ENCODE measurements at regions not wholly inside any gene's neighbourhood (a gene's known extent, or its start where the extent isn't known, plus 50 kb on each side); places are given as distances from the start of the nearest gene placed in this dataset.
"Not testable (repeated sequence)": the region's sequence is repeated elsewhere in the genome, so short reads cannot be mapped to it uniquely, and the experiment has no call there.

DNA sequence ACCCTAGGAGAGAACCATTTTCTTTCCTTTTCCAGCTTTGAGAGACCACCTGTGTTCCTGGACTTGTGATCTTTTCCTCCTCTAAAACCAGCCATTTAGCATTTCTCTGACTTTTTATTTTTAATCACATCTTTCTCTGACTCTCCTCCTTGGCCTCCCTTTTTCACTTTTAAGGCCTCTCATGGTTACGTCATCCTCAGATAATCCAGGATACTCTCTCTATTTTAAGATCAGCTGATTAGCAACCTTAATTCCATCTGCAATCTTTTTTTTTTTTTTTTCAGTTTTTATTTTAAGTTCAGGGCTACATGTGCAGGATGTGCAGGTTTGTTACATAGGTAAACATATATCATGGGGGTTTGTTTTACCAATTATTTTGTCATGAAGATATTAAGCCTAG is 54.0 kb downstream of the RFPL4B start:
- DNase-seq: no peak

DNA sequence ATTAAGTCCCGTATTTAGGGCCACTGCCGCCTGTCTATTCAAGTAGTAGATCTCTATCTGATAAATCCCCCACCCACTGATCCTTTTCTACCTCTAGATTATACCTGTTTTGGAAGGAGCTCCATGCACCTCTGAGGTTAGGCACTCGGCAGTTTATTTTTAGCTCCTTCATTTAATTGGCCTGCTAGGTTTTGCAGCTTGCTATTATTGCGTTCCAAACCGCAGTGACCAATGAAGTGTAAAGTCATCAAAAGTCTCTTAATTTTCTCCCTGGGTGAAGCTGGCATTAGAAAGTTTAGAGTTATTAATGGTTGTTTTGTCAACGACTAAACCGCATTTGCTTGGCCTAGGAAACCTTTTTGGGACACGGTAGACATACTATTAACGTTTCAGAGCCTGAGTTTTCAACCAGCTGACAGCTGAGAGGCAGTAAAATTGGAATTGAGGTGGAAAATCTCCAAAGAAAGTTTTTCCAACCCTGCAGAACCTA is 60.0 kb downstream of the RFPL4B start:
- DNase-seq: no peak

DNA sequence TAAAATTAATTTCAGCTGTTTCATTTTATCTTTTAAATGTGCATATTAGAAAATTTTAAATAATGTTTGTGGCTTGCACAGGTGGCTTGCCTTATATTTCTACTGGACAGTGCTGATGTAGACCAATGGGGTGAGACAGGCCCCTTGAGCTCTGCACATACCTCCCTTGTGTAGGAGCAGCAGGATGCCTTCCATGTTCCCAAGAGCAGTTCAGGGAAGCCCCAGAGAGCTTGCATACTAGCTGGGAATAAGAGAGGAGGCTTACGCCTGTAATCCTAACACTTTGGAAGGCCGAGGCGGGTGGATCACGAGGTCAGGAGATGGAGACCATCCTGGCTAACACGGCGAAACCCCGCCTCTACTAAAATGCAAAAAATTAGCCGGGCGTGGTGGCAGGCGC is 61.4 kb downstream of the RFPL4B start:
- no peak for DNase-seq

GRCh38 chr6:112409311-112409710 is 62.2 kb downstream of the RFPL4B start:
- DNase-seq: no peak

- DNase-seq: no peak
Measured at GRCh38 chr6:112413780-112414179, 66.7 kb downstream of the RFPL4B start.

GRCh38 chr6:112415366-112415765 is 68.2 kb downstream of the RFPL4B start:
- DNase-seq: no peak

DNA sequence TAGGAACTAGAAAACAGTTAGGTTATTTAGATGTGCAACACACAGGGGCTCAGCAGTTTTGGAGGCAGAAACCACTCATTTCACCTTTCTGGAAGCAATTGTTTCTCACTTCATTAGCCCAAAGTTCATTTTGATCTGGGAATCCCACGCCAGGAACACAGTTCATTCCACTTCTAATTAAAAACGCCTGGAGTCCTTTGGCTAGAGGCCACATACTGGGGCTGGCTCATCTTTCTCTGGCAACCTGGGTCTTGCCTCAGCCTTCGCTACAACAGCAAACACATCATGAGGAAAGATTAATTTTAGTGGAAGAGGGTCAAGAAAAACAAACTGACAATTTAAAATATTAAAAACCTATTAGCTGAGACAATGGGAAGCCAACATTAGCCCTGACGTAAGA is 69.7 kb downstream of the RFPL4B start:
- DNase-seq: no peak

GRCh38 chr6:112427011-112427410 is 79.9 kb downstream of the RFPL4B start:
- not testable (repeated sequence) for DNase-seq

DNA sequence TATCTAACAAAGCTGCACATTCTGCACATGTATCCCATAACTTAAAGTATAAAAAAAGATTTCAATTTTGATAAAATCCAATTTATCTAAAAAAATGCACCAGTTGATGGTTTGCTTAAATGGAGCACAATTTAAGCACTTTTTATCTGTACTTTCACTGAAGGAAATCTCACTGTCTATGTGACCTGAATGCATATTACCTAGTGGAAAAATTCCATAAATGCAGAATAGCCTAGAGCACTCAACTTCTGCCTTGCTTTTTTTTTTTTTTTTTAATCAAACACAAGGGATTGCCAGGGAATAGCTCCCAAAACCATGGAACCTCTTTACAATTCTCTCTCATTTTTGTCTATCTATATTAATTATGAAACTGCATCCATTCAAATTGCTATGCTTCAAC is 80.4 kb downstream of the RFPL4B start:
- no peak for DNase-seq

DNA sequence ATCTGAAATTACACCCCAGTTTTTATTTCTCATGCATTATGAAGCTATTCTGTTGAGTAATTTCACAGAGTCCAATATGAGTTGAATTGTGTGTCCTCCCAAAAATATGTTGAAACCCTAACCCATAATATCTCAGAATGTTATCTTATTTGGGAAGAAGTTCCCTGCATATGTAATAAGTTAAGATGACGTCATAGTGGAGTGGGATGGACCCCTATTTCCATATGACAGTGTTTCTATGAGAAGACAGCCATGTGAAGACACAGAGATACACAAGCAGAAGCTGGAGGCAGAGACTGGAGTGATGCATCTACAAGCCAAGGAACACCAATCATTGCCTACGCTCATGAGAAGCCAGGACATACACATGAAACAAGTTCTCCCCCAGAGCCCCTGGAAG is 81.3 kb downstream of the RFPL4B start:
- DNase-seq: no peak

GRCh38 chr6:112429226-112429625 is 82.1 kb downstream of the RFPL4B start:
- no peak for DNase-seq

GRCh38 chr6:112431803-112432202 is 84.7 kb downstream of the RFPL4B start:
- no peak for DNase-seq

DNA sequence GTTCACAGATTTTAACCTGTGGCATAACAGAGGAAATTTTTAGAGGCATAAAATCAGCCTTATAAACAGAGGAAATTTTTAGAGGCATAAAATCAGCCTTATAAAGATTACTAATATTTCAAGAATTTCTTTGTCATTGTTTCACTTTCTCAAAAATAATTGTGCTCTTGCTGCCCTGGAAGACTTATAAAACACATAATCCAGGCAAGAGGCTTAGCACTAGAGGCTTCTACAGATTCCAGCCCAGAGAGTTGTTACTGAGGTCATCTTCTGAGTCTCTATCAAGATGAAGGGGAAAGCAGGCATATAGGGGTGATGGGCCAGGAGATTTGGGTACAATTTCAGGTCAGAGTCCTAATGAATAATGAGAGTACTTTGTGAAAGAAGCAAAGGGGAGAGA is 85.7 kb downstream of the RFPL4B start:
- DNase-seq: no peak

GRCh38 chr6:112433457-112433856 is 86.3 kb downstream of the RFPL4B start:
- DNase-seq: no peak

DNA sequence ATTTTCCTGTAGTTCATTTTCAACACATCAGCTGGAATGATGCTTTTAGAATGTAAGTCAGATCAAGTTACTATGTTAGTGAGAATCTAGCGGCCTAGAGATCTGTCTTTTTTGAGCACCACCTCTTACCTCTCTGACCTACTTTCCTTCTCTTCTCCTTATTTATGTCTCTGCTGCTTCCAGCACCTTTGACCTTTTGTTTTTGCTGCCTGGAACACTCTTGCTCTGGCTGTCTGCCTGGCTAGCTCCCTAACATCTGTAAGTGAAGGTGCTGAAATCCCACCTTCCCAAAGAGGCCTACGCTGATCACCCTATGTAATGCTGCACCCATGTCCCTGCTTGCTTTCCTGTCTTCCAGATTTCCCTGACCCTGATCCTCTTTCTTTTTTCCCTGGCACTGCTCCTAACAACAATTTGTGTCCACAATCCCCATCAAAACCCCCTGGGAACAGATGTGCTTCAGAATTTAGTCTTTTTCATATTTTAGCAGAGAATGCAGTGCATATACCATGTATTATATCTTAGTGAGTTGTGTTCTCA is 87.8 kb downstream of the RFPL4B start:
- no peak for DNase-seq

DNA sequence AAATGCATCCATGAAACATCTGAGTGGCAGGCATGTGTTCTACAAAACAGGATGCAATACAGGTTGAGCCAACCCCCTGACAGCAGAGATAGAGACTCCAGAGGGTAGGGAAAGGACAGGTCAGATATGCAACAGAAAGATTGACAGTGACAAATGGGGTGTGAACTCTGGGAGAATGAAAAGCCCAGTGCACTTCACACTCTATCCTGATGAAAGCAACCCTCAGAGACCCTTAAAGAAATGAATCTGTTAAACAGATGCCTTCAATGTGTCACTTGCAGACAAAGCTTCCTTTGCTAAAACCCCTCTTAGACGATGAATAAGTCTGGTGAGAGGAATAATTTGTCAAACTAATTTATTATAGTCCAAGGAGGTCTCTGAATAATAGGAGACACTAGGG is 89.9 kb downstream of the RFPL4B start:
- no peak for DNase-seq

GRCh38 chr6:112439010-112439409 is 91.9 kb downstream of the RFPL4B start:
- DNase-seq: no peak

DNA sequence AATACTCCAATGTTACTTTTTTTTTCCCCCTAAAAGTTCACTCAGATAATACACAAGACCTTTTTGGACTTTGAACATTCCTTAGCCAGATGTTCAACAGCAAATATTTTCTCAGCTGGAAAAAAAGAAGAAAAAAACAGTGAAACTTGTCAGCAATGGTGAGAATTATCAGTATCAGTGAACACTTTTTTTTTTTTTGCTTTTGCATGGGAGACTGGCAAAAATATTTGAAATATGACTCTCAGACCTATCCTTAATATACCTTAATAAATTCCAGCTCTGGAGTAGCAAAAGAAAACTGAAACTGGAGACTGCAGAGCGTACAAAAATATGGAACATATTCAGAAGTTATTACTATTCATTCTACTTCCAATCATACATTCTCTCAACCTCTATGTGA is 92.3 kb downstream of the RFPL4B start:
- no peak for DNase-seq

DNA sequence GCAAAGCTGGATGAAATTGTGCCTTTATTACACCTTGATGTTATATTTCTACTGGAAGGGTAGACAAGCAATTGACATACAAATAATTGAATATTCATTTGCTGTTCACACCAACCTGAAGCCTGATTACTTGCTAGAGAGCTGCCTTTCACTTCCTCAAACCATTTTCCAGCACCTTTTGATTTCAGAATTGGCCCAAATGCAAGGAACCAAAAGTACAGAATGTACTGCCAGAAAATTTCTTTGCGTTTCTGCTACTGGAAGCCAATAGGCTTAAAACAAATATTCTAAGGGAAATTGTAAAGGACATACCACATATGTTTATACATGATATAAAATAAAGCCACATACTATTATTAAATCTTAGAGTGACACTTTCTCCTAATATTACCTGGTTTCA is 94.5 kb downstream of the RFPL4B start:
- no peak for DNase-seq

GRCh38 chr6:112443179-112444065 is 96.3 kb downstream of the RFPL4B start:
- no peak for DNase-seq

GRCh38 chr6:112448786-112449185 is 101.7 kb downstream of the RFPL4B start:
- DNase-seq: not testable (repeated sequence)

DNA sequence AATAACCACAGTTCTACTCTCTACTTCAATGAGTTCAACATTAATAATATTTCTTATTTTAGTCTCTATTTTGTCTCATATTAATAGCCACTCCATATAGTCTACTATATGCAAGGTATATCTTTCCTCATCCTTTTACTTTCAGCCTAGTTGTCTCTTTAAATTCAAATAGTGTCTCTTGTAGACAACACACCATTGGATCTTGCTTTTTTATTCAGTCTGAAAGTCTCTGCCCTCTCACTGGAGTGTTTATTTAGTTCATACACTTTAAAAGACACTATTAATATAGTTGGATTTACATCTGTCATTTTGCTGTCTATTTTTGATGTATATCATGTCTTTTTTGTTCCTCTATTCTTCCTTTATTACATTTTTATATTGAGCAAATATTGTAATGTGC is 103.5 kb downstream of the RFPL4B start:
- DNase-seq: no peak

DNA sequence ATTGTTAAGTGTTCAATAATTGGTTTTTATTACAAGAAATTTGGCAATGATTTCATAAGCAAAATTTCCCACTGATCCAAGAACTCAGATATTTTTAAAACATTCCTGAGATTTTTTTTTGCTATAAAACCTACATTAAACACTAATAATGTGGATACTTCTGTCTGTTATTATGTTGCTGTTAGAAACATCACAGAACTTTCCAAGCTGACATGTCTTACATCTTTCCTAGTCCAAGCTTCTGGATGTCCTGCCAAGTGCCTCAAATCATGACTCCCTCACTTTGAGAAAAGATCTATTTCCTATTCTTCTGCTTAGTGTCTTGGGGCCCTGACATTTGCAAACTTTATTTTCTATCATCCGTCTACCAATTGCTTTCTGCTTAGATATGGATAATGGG is 110.8 kb downstream of the RFPL4B start:
- DNase-seq: no peak

- no peak for DNase-seq
Measured at GRCh38 chr6:112459758-112460304, 112.7 kb downstream of the RFPL4B start.
